HG02798 (cell line): ENCODE measurements at regions not wholly inside any gene's neighbourhood (a gene's known extent, or its start where the extent isn't known, plus 50 kb on each side); places are given as distances from the start of the nearest gene placed in this dataset.
"Not testable (repeated sequence)": the region's sequence is repeated elsewhere in the genome, so short reads cannot be mapped to it uniquely, and the experiment has no call there.

Experiments
- ATAC-seq: cut with Tn5 transposase; IDR thresholded peaks from one replicate; pipeline ENCODE4 v1.9.1; 2021; ENCODE audit warnings: mild to moderate bottlenecking; ENCODE audit not compliant: unreplicated experiment, poor library complexity

GRCh38 chr6:84582997-84583396 lies 181.4 kb downstream of the TBX18 start:
- ATAC-seq, result no peak

- no peak for ATAC-seq
Measured at GRCh38 chr6:84581494-84582259, 182.7 kb downstream of the TBX18 start.

- ATAC-seq, result no peak
Measured at GRCh38 chr6:84579404-84579803, 185.0 kb downstream of the TBX18 start.

GRCh38 chr6:84576029-84576428 lies 188.4 kb downstream of the TBX18 start:
- no peak for ATAC-seq

GRCh38 chr6:84575264-84575663 lies 189.1 kb downstream of the TBX18 start:
- ATAC-seq, result peak; percentile 87

GRCh38 chr6:84569882-84570281 lies 194.5 kb downstream of the TBX18 start:
- ATAC-seq, result no peak

GRCh38 chr6:84568971-84569370 lies 195.4 kb downstream of the TBX18 start:
- ATAC-seq, result no peak

- ATAC-seq, result not testable (repeated sequence)
Measured at GRCh38 chr6:84565718-84566117, 198.7 kb downstream of the TBX18 start.

- no peak for ATAC-seq
Measured at GRCh38 chr6:84560436-84561390, 203.7 kb downstream of the TBX18 start.

- no peak for ATAC-seq
Measured at GRCh38 chr6:84556541-84557335, 207.7 kb downstream of the TBX18 start.

GRCh38 chr6:84554706-84555105 lies 209.7 kb downstream of the TBX18 start:
- no peak for ATAC-seq

GRCh38 chr6:84554074-84554473 lies 210.3 kb downstream of the TBX18 start:
- no peak for ATAC-seq

GRCh38 chr6:84553527-84553926 lies 210.9 kb downstream of the TBX18 start:
- ATAC-seq, result no peak

- ATAC-seq, result no peak
Measured at GRCh38 chr6:84551797-84552196, 212.6 kb downstream of the TBX18 start.

GRCh38 chr6:84549917-84550316 lies 214.5 kb downstream of the TBX18 start:
- no peak for ATAC-seq

GRCh38 chr6:84547341-84547801 lies 217.0 kb downstream of the TBX18 start:
- ATAC-seq, result no peak

GRCh38 chr6:84546427-84546914 lies 217.9 kb downstream of the TBX18 start:
- no peak for ATAC-seq

GRCh38 chr6:84539122-84539856 lies 225.1 kb downstream of the TBX18 start:
- no peak for ATAC-seq

GRCh38 chr6:84536885-84537638 lies 227.3 kb downstream of the TBX18 start:
- ATAC-seq, result no peak
